A549 (cell line): ENCODE measurements at regions not wholly inside any gene's neighbourhood (a gene's known extent, or its start where the extent isn't known, plus 50 kb on each side); places are given as distances from the start of the nearest gene placed in this dataset.

Source experiments
- CBX2 ChIP-seq: fragments of 200-600 bp; sonication (generic); IDR thresholded peaks from 2 replicates; pipeline ENCODE4 v1.6.1; 2016; ENCODE audit warnings: low read depth, mild to moderate bottlenecking, borderline replicate concordance
- CEBPB ChIP-seq, 2 experiments: fragments of >200 bp in 1 of 2; sonication (Bioruptor Twin) in 1 of 2; formaldehyde crosslinking in 1 of 2; IDR thresholded peaks; 2 replicates each; pipeline ENCODE4 v1.6.1; 2012 to 2016
- CTCF ChIP-seq: fragments of >200 bp; sonication (Bioruptor Twin); formaldehyde crosslinking; IDR thresholded peaks from 3 replicates; pipeline ENCODE4 v1.5.1; 2016
- EHMT2 ChIP-seq: fragments of 200-600 bp; sonication (generic); IDR thresholded peaks from 2 replicates; pipeline ENCODE4 v1.6.1; 2016; ENCODE audit warnings: antibody characterized with exemption, low read depth, mild to moderate bottlenecking, moderate library complexity
- EP300 ChIP-seq, 2 experiments: fragments of >200 bp; sonication (Bioruptor Twin); formaldehyde crosslinking; IDR thresholded peaks; 2 replicates in 1 of 2; 3 replicates in 1 of 2; pipeline ENCODE4 v1.6.1; 2016 to 2017
- KDM1A ChIP-seq: fragments of 200-600 bp; sonication (generic); IDR thresholded peaks from 2 replicates; pipeline ENCODE4 v1.6.1; 2016; ENCODE audit warnings: low read depth, mild to moderate bottlenecking
- MAX ChIP-seq: IDR thresholded peaks from 2 replicates; pipeline ENCODE4 v1.6.1; 2012
- MAZ ChIP-seq: fragments of 150-350 bp; IDR thresholded peaks from 2 replicates; pipeline ENCODE4 v1.6.1; 2014; ENCODE audit warnings: antibody characterized with exemption, low read depth, low read length, borderline replicate concordance
- POLR2A ChIP-seq: IDR thresholded peaks from 2 replicates; pipeline ENCODE4 v1.6.1; 2012; ENCODE audit warnings: mild to moderate bottlenecking, low read length
- RFX5 ChIP-seq: fragments of 450-650 bp; IDR thresholded peaks from 2 replicates; pipeline ENCODE4 v1.7.1; 2014; ENCODE audit warnings: antibody characterized with exemption, mild to moderate bottlenecking, moderate library complexity

- TF ChIP-seq CTCF, result no peak
- no peak for TF ChIP-seq POLR2A
- no peak for TF ChIP-seq MAZ
- TF ChIP-seq RFX5, result no peak
- no peak for TF ChIP-seq CBX2
- TF ChIP-seq EHMT2, result no peak
- TF ChIP-seq EP300 (IDR thresholded peaks at IDR 0.05), result no peak
- TF ChIP-seq KDM1A, result no peak
- no peak for TF ChIP-seq MAX
- no peak for TF ChIP-seq CEBPB (IDR thresholded peaks at IDR 0.05)
These were observed 114.3 kb downstream of the DLEU7 start for GRCh38 chr13:50729177-50729576.
